ENCODE measurements at regions not wholly inside any gene's neighbourhood (a gene's known extent, or its start where the extent isn't known, plus 50 kb on each side); places are given as distances from the start of the nearest gene placed in this dataset.

GRCh38 chr12:127536833-127537428 lies 730.0 kb upstream of the TMEM132C start:
- no peaks in the 10 kb centered on the region for H3K4me1 ChIP-seq
- no peak for TF ChIP-seq CTCF (IDR thresholded peaks at IDR 0.05 in 8 of 11, conservative IDR thresholded peaks at IDR 0.05 in 3 of 11)
- TF ChIP-seq POLR2AphosphoS5 (IDR thresholded peaks at IDR 0.05), result no peak
- TF ChIP-seq POLR2A (IDR thresholded peaks at IDR 0.05), result no peak
- H3K36me3 ChIP-seq, result no peaks in the 10 kb centered on the region
- peaks cover 0 to 15% (median 10%) of the 10 kb centered on the region in 8 donors for H3K9me3 ChIP-seq
- H3K27me3 ChIP-seq (replicated peaks in 1 of 7), result no peaks in the 10 kb centered on the region
- H3K27ac ChIP-seq, result no peak overlapping the region
- 63 to 70% (median 65%) methylated on average over 1 of the region's 1 CpG for WGBS, 5 donors
- H3K4me3 ChIP-seq, result no peak overlapping the region
- DNase-seq, result no peak
- intact Hi-C loops (cut with DNase I; ENCODE audit: low total_unique reads), result no loop called here

- Histone ChIP-seq H3K27ac (no peak overlapping the region), H3K4me1 (no peaks in the 10 kb centered on the region), H3K27me3 (replicated peaks in 1 of 7) (no peaks in the 10 kb centered on the region), H3K36me3 (no peaks in the 10 kb centered on the region), H3K4me3 (no peak overlapping the region), H3K9me3 (peaks cover 0 to 15% (median 10%) of the 10 kb centered on the region in 8 donors)
- intact Hi-C loops (cut with DNase I; ENCODE audit: low total_unique reads), result no loop called here
- no peak for DNase-seq
- no peak for TF ChIP-seq CTCF (IDR thresholded peaks at IDR 0.05 in 8 of 11, conservative IDR thresholded peaks at IDR 0.05 in 3 of 11)
- TF ChIP-seq POLR2AphosphoS5 (IDR thresholded peaks at IDR 0.05), result no peak
- no peak for TF ChIP-seq POLR2A (IDR thresholded peaks at IDR 0.05)
- 57 to 62% (median 62%) methylated on average over 3 of the region's 3 CpGs for WGBS, 5 donors
These were observed 728.7 kb upstream of the TMEM132C start for GRCh38 chr12:127538316-127538715.

- Histone ChIP-seq H3K27me3 (replicated peaks in 1 of 7) (no peaks in the 10 kb centered on the region), H3K4me1 (no peaks in the 10 kb centered on the region), H3K9me3 (peaks cover 0 to 15% (median 10%) of the 10 kb centered on the region in 8 donors), H3K27ac (no peak overlapping the region), H3K36me3 (no peaks in the 10 kb centered on the region), H3K4me3 (no peak overlapping the region)
- TF ChIP-seq CTCF (IDR thresholded peaks at IDR 0.05 in 8 of 11, conservative IDR thresholded peaks at IDR 0.05 in 3 of 11) (no peak), POLR2A (IDR thresholded peaks at IDR 0.05) (no peak), POLR2AphosphoS5 (IDR thresholded peaks at IDR 0.05) (no peak)
- DNase-seq, result no peak
- intact Hi-C loops (cut with DNase I; ENCODE audit: low total_unique reads), result no loop called here
- WGBS, 5 donors, result 65 to 79% (median 67%) methylated on average over 12 of the region's 12 CpGs
These were observed 727.6 kb upstream of the TMEM132C start for GRCh38 chr12:127539226-127539858.

GRCh38 chr12:127542391-127542790 lies 724.6 kb upstream of the TMEM132C start:
- Histone ChIP-seq H3K4me3 (no peak overlapping the region), H3K9me3 (no peaks in the 10 kb centered on the region), H3K27ac (no peak overlapping the region), H3K27me3 (replicated peaks in 1 of 7) (no peaks in the 10 kb centered on the region), H3K4me1 (no peaks in the 10 kb centered on the region), H3K36me3 (no peaks in the 10 kb centered on the region)
- intact Hi-C loops (cut with DNase I; ENCODE audit: low total_unique reads), result no loop called here
- TF ChIP-seq CTCF (IDR thresholded peaks at IDR 0.05 in 8 of 11, conservative IDR thresholded peaks at IDR 0.05 in 3 of 11) (no peak), POLR2AphosphoS5 (IDR thresholded peaks at IDR 0.05) (no peak), POLR2A (IDR thresholded peaks at IDR 0.05) (no peak)
- no peak for DNase-seq
- WGBS, 5 donors, result 72 to 84% (median 78%) methylated on average over 6 of the region's 6 CpGs
